OCI-LY1 (cell line): ENCODE measurements at regions not wholly inside any gene's neighbourhood (a gene's known extent, or its start where the extent isn't known, plus 50 kb on each side); places are given as distances from the start of the nearest gene placed in this dataset.
"Not testable (repeated sequence)": the region's sequence is repeated elsewhere in the genome, so short reads cannot be mapped to it uniquely, and the experiment has no call there.

Source experiments
- H2AFZ ChIP-seq: fragments of 200-600 bp; sonication (generic), shearing (Covaris generic); 2 replicates; pipeline ENCODE4 v1.6.0; 2014; ENCODE audit warnings: antibody characterized with exemption, mild to moderate bottlenecking, low read length
- H3F3A ChIP-seq: fragments of 200-600 bp; sonication (generic), shearing (Covaris generic); 2 replicates; pipeline ENCODE4 v1.6.0; 2014; ENCODE audit warnings: mild to moderate bottlenecking, antibody characterized with exemption, low read length, moderate library complexity; ENCODE audit not compliant: insufficient read depth
- H3K27ac ChIP-seq: fragments of 200-600 bp; sonication (generic); 2 replicates; pipeline ENCODE4 v1.5.1; 2014; ENCODE audit warnings: low read length, mixed run types, mild to moderate bottlenecking, low read depth; ENCODE audit not compliant: poor library complexity, severe bottlenecking
- H3K27me3 ChIP-seq: fragments of 200-600 bp; sonication (generic); 2 replicates; pipeline ENCODE4 v1.6.0; 2014; ENCODE audit warnings: antibody characterized with exemption, mild to moderate bottlenecking, low read length, moderate library complexity; ENCODE audit not compliant: insufficient read depth
- H3K36me3 ChIP-seq: fragments of 200-600 bp; sonication (generic); 2 replicates; pipeline ENCODE4 v1.6.1; 2014; ENCODE audit warnings: mild to moderate bottlenecking, antibody characterized with exemption, low read length, moderate library complexity, mixed read lengths; ENCODE audit not compliant: insufficient read depth
- H3K4me1 ChIP-seq: fragments of 200-600 bp; sonication (generic); 2 replicates; pipeline ENCODE4 v1.5.1; 2014; ENCODE audit warnings: mild to moderate bottlenecking, low read length, moderate library complexity; ENCODE audit not compliant: insufficient read depth, severe bottlenecking
- H3K4me2 ChIP-seq: fragments of 200-600 bp; sonication (generic), shearing (Covaris generic); 2 replicates; pipeline ENCODE4 v1.6.1; 2014; ENCODE audit warnings: low read length
- H3K4me3 ChIP-seq: fragments of 200-600 bp; sonication (generic); 2 replicates; pipeline ENCODE4 v1.5.1; 2014; ENCODE audit warnings: low read length, low read depth, mild to moderate bottlenecking, mixed read lengths; ENCODE audit not compliant: poor library complexity, severe bottlenecking
- H3K79me2 ChIP-seq: fragments of 200-600 bp; shearing (Covaris generic); 2 replicates; pipeline ENCODE4 v1.6.1; 2016; ENCODE audit warnings: mixed run types, low read length, mixed read lengths; ENCODE audit not compliant: insufficient read depth
- H3K9ac ChIP-seq: fragments of 200-600 bp; sonication (generic), shearing (Covaris generic); 2 replicates; pipeline ENCODE4 v1.6.1; 2014; ENCODE audit warnings: mild to moderate bottlenecking, low read length, mixed read lengths
- H3K9me2 ChIP-seq: fragments of 200-600 bp; sonication (generic), shearing (Covaris generic); 2 replicates; pipeline ENCODE4 v1.6.1; 2014; ENCODE audit warnings: low read depth, mild to moderate bottlenecking, low read length, mixed read lengths
- H3K9me3 ChIP-seq: fragments of 200-600 bp; shearing (Covaris generic); 2 replicates; pipeline ENCODE4 v1.6.1; 2014; ENCODE audit warnings: low read length, mixed read lengths
- H4K20me1 ChIP-seq: fragments of 200-600 bp; sonication (generic), shearing (Covaris generic); 2 replicates; pipeline ENCODE4 v1.6.0; 2016; ENCODE audit warnings: mild to moderate bottlenecking, low read length; ENCODE audit not compliant: insufficient read depth
- EZH2 ChIP-seq: fragments of 200-600 bp; sonication (generic), shearing (Covaris generic); IDR thresholded peaks from 2 replicates; pipeline ENCODE4 v1.8.0; 2017; ENCODE audit warnings: borderline replicate concordance, mixed run types, mild to moderate bottlenecking, antibody characterized with exemption, low read length, moderate library complexity, mixed read lengths
- TF ChIP-seq, protein P1 (sequence below): fragments of 200-600 bp; sonication (generic), shearing (Covaris generic); IDR thresholded peaks from 2 replicates; pipeline ENCODE4 v1.5.1; 2017; ENCODE audit warnings: mild to moderate bottlenecking, antibody characterized with exemption, low read length, moderate library complexity, mixed read lengths

DNA sequence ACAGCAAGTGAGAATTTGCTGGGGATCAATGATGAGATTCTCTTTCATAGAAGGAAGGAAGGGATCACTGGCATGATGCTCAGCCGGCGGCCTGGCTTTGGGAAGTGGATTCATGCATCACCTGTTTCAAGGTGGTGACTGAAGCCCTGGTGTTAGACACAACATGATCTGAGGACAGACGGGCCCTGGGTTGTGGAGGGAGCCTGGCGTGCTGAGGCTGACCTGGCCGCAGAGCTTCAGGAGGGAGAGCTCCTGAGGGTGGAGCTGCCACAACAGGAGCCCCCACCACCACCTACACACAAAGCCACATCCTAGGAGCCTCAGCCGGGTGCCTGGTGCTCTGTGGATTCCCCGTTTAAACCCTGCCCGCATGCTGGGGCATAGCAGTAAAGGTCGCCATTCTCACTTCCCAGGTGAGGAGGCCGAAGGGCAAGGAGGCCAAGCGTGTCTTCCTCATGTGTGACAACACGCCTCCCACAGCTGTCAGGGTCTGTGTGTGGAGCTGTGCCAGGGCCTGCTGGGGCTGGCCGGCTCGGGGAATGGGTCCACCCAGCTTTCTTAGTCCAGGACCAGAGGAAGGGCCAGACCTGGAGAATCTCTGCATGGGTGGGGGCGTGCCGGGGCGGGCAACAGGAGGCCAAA is 107.0 kb downstream of the ERMARD start:
- Histone ChIP-seq H3K27me3 (peaks cover 7% of the 10 kb centered on the region; the same call in 1 of the 2 replicates), H3K4me3 (no peak overlapping the region), H4K20me1 (no peaks in the 10 kb centered on the region), H3K9me2 (no peaks in the 10 kb centered on the region), H3K79me2 (no peaks in the 10 kb centered on the region), H3K9ac (no peak overlapping the region), H3K27ac (no peak overlapping the region), H3F3A (no peaks in the 10 kb centered on the region), H3K4me1 (no peaks in the 10 kb centered on the region), H3K4me2 (no peak overlapping the region), H2AFZ (no peak overlapping the region), H3K36me3 (no peaks in the 10 kb centered on the region), H3K9me3 (no peaks in the 10 kb centered on the region)
- no peak for TF ChIP-seq EZH2
- TF ChIP-seq, protein P1, sequence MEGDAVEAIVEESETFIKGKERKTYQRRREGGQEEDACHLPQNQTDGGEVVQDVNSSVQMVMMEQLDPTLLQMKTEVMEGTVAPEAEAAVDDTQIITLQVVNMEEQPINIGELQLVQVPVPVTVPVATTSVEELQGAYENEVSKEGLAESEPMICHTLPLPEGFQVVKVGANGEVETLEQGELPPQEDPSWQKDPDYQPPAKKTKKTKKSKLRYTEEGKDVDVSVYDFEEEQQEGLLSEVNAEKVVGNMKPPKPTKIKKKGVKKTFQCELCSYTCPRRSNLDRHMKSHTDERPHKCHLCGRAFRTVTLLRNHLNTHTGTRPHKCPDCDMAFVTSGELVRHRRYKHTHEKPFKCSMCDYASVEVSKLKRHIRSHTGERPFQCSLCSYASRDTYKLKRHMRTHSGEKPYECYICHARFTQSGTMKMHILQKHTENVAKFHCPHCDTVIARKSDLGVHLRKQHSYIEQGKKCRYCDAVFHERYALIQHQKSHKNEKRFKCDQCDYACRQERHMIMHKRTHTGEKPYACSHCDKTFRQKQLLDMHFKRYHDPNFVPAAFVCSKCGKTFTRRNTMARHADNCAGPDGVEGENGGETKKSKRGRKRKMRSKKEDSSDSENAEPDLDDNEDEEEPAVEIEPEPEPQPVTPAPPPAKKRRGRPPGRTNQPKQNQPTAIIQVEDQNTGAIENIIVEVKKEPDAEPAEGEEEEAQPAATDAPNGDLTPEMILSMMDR: no peak

DNA sequence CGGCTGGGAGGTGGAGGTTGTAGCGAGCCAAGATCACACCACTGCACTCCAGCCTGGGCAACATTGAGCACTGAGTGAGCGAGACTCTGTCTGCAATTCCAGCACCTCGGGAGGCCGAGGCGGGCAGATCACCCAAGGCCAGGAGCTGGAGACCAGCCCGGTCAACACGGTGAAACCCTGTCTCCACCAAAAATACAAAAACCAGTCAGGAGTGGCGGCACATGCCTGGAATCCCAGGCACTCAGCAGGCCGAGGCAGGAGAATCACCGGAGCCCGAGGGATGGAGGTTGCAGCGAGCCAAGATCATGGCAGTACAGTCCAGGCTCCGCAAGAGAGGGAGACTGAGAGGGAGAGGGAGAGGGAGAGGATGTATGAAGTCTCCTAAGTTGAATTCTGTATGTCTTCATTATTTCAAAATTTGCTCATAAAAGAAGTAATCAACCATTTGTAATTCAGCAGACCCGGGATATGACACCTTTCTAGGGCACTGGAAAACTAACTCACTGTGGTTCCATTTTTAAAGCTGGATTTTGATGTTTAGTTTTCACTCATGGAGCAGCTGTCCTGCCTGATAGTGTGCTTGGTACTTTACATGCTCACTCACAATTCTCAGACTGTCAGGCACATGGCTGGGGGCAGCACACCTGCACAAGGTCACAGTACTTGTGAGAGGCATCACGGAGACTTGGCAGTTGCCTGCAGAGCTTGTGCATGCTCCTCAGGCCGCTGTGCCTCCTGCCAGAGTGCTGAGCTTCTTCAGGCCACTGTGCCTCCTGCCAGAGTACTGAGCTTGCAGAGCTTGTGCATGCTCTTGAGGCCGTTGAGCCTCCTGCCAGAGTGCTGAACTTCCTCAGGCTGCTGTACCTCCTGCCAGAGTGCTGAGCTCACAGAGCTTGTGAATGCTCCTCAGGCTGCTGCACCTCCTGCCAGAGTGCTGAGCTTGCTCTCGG is 106.2 kb downstream of the ERMARD start:
- no peaks in the 10 kb centered on the region for H3K36me3 ChIP-seq
- H3K4me3 ChIP-seq: no peak overlapping the region
- no peaks in the 10 kb centered on the region for H4K20me1 ChIP-seq
- no peak overlapping the region for H3K27ac ChIP-seq
- H3K79me2 ChIP-seq: no peaks in the 10 kb centered on the region
- no peak overlapping the region for H2AFZ ChIP-seq
- H3K9ac ChIP-seq: no peak overlapping the region
- H3K27me3 ChIP-seq: peaks cover 7% of the 10 kb centered on the region; the same call in 1 of the 2 replicates
- H3K9me2 ChIP-seq: no peaks in the 10 kb centered on the region
- no peaks in the 10 kb centered on the region for H3K4me1 ChIP-seq
- TF ChIP-seq EZH2: no peak
- TF ChIP-seq, protein P1: no peak
- no peaks in the 10 kb centered on the region for H3F3A ChIP-seq
- no peaks in the 10 kb centered on the region for H3K9me3 ChIP-seq
- no peak overlapping the region for H3K4me2 ChIP-seq

DNA sequence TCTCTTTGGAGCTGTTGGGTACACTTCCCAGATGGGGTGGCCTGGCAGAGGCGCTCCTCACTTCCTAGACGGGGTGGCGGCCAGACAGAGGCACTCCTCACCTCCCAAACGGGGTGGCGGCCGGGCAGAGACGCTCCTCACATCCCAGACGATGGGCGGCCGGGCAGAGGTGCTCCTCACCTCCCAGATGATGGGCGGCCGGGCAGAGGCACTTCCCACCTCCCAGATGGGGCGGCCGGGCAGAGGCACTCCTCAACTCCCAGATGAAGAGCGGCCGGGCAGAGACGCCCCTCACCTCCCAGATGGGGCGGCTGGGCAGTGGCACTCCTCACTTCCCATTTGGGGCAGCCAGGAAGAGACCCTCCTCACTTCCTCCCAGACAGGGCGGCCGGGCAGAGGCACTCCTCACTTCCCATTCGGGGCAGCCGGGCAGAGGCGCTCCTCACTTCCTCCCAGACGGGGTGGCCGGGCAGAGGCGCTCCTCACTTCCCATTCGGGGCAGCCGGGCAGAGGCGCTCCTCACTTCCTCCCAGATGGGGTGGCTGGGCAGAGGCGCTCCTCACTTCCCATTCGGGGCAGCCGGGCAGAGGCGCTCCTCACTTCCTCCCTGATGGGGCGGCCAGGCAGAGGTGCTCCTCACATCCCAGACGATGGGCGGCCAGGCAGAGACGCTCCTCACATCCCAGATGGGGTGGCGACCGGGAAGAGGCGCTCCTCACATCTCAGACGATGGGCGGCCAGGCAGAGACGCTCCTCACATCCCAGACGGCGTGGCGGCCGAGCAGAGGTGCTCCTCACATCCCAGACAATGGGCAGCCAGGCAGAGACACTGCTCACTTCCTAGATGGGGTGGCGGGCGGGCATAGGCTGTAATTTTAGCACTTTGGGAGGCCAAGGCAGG is 105.3 kb downstream of the ERMARD start:
- not testable (repeated sequence) for H3K36me3 ChIP-seq, H3K4me1 ChIP-seq, H3K4me3 ChIP-seq, H3K9me3 ChIP-seq, H3F3A ChIP-seq, H3K27ac ChIP-seq, H2AFZ ChIP-seq, H3K79me2 ChIP-seq, H3K27me3 ChIP-seq, H3K9me2 ChIP-seq, H4K20me1 ChIP-seq, H3K4me2 ChIP-seq, H3K9ac ChIP-seq
